ENCODE measurements at regions not wholly inside any gene's neighbourhood (a gene's known extent, or its start where the extent isn't known, plus 50 kb on each side); places are given as distances from the start of the nearest gene placed in this dataset.

GRCh38 chr4:104411502-104411901 lies 83.2 kb downstream of the CXXC4 start:
- ChIA-PET POLR2A (no interaction called here), RAD21 (ENCODE audit: low non-redundant PET in 1 of 2, low total read pairs in 2 of 2, uncharacterized antibody in 2 of 2, unreplicated experiment in 2 of 2) (no interaction called here), CTCF (no interaction called here)
- no TSS peak for BruUV-seq (replicated peaks)
- H3K36me3 ChIP-seq (ENCODE audit: control insufficient read depth in 1 of 2, insufficient read depth in 2 of 2, low read length in 2 of 2) = no peaks in the 10 kb centered on the region
- no peak overlapping the region for H3K9ac ChIP-seq (ENCODE audit: low read length)
- H3K9me2 ChIP-seq (ENCODE audit: insufficient read depth) = peaks cover 3% of the 10 kb centered on the region; the same call in 1 of the 2 replicates
- H3K4me3 ChIP-seq (replicated peaks in 1 of 2; ENCODE audit: low read depth in 1 of 2, low read length in 2 of 2) = no peak overlapping the region
- H2AFZ ChIP-seq (ENCODE audit: low read depth, low read length, poor library complexity, severe bottlenecking) = no peak overlapping the region
- DNase-seq (ENCODE audit: low read depth, low spot score) (no peak), ATAC-seq (no peak)
- no peaks in the 10 kb centered on the region for H3K9me3 ChIP-seq (ENCODE audit: control insufficient read depth in 1 of 2, insufficient read depth in 1 of 2, low read depth in 1 of 2, low read length in 2 of 2)
- no peak overlapping the region for H3K4me2 ChIP-seq (ENCODE audit: low read length)
- no peaks in the 10 kb centered on the region for H3K79me2 ChIP-seq (ENCODE audit: insufficient read depth, low read length)
- intact Hi-C loops (cut with micrococcal nuclease) = no loop called here
- no peak for TF ChIP-seq FOSL1 (IDR thresholded peaks at IDR 0.05; ENCODE audit: low read depth)
- TF ChIP-seq EZH2 (IDR thresholded peaks at IDR 0.05) = no peak
- TF ChIP-seq YY1 (IDR thresholded peaks at IDR 0.05; ENCODE audit: extremely low read depth, insufficient replicate concordance, low read depth, low read length) = no peak
- no peak overlapping the region for H3K27ac ChIP-seq (ENCODE audit: low read depth, low read length)
- no peaks in the 10 kb centered on the region for H3K27me3 ChIP-seq (ENCODE audit: insufficient read depth, low read length)
- H3K4me1 ChIP-seq (ENCODE audit: control insufficient read depth in 1 of 2, insufficient read depth in 2 of 2, low read length in 2 of 2) = peaks cover 0 to 3% of the 10 kb centered on the region in 2 experiments; a peak in 1 of 4 replicates
- H4K20me1 ChIP-seq (ENCODE audit: insufficient read depth) = no peaks in the 10 kb centered on the region

- intact Hi-C loops (cut with micrococcal nuclease) = no loop called here
- CTCF ChIA-PET = no interaction called here
- no peak overlapping the region for H3K4me2 ChIP-seq (ENCODE audit: low read length)
- no peak overlapping the region for H3K27ac ChIP-seq (ENCODE audit: low read depth, low read length)
- POLR2A ChIA-PET = interaction anchor here (0.7 kb wide), 1 partner anchor 9 kb away, joined by 3 read pairs; no protein-coding TSS in a partner anchor
- ATAC-seq (no peak), DNase-seq (ENCODE audit: low read depth, low spot score) (no peak)
- no peaks in the 10 kb centered on the region for H3K4me1 ChIP-seq (ENCODE audit: control insufficient read depth in 1 of 2, insufficient read depth in 2 of 2, low read length in 2 of 2)
- no peaks in the 10 kb centered on the region for H3K9me2 ChIP-seq (ENCODE audit: insufficient read depth)
- no peaks in the 10 kb centered on the region for H3K36me3 ChIP-seq (ENCODE audit: control insufficient read depth in 1 of 2, insufficient read depth in 2 of 2, low read length in 2 of 2)
- no peak overlapping the region for H2AFZ ChIP-seq (ENCODE audit: low read depth, low read length, poor library complexity, severe bottlenecking)
- RAD21 ChIA-PET (ENCODE audit: low non-redundant PET in 1 of 2, low total read pairs in 2 of 2, uncharacterized antibody in 2 of 2, unreplicated experiment in 2 of 2) = no interaction called here
- no TSS peak for BruUV-seq (replicated peaks)
- no peaks in the 10 kb centered on the region for H3K9me3 ChIP-seq (ENCODE audit: control insufficient read depth in 1 of 2, insufficient read depth in 1 of 2, low read depth in 1 of 2, low read length in 2 of 2)
- H3K9ac ChIP-seq (ENCODE audit: low read length) = no peak overlapping the region
- H3K79me2 ChIP-seq (ENCODE audit: insufficient read depth, low read length) = no peaks in the 10 kb centered on the region
- TF ChIP-seq EZH2 (IDR thresholded peaks at IDR 0.05) (no peak), ZNF274 (IDR thresholded peaks at IDR 0.05; ENCODE audit: low read depth, low read length) (no peak), YY1 (IDR thresholded peaks at IDR 0.05; ENCODE audit: extremely low read depth, insufficient replicate concordance, low read depth, low read length) (no peak), CTCF (IDR thresholded peaks at IDR 0.05 in 2 of 3, conservative IDR thresholded peaks at IDR 0.05 in 1 of 3; ENCODE audit: borderline replicate concordance in 1 of 3, insufficient read depth in 1 of 3, low read depth in 2 of 3, low read length in 2 of 3) (no peak), POLR2AphosphoS5 (IDR thresholded peaks at IDR 0.05; ENCODE audit: low read depth, low read length) (no peak), ZFX (IDR thresholded peaks at IDR 0.05) (no peak), ATF3 (IDR thresholded peaks at IDR 0.05) (no peak), RAD21 (IDR thresholded peaks at IDR 0.05; ENCODE audit: low read depth) (no peak)
- no peak overlapping the region for H3K4me3 ChIP-seq (replicated peaks in 1 of 2; ENCODE audit: low read depth in 1 of 2, low read length in 2 of 2)
- no peaks in the 10 kb centered on the region for H3K27me3 ChIP-seq (ENCODE audit: insufficient read depth, low read length)
- H4K20me1 ChIP-seq (ENCODE audit: insufficient read depth) = no peaks in the 10 kb centered on the region
These were observed 85.8 kb downstream of the CXXC4 start for GRCh38 chr4:104408878-104409277.
